Left renal pelvis (tissue), 4 donors: ENCODE measurements at regions not wholly inside any gene's neighbourhood (a gene's known extent, or its start where the extent isn't known, plus 50 kb on each side); places are given as distances from the start of the nearest gene placed in this dataset.

Source experiments
- DNase-seq, 4 donors: peaks; one replicate each; pipeline ENCODE4 v3.0.0-alpha.2; 2013; ENCODE audit warnings: low read depth in 4 of 4, low spot score in 3 of 4

DNA sequence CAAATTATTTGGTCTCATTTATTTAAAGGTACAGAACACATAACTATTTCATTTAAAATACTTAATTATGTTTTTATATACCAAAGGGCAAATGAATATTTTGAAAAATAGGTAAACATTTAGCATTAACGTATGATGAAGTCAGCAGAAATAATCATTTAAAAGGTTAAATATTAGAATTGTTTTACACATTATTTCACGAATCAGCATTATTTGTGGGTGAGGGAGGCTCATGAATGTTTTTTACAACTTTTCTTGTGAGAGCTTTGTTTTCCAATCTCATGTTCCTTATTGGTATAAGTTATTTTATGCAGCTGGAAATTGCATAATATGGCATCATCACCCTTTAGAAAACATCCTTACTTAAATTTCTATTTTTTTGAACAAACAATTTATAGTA is 73.9 kb upstream of the FSTL5 start:
- no peak for DNase-seq

DNA sequence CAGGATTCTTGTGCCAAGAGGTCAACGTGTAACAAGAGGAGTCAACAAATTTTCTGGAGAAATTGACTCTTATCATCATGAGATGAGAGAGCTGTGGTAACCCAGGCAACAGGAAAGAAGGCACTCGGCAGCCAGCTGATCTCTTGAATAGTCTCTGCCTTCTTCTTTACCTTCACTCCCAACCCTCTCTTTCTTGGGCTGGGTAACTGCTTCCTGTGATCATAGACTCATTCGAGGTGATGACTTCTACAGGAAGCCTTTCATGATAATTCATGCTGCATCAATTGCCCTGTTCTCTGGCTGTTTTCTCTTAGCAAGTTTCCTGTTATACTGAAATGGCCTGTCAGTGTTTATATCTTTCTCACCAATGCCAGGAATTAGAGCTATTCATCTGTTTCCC is 70.8 kb upstream of the FSTL5 start:
- DNase-seq = no peak

DNA sequence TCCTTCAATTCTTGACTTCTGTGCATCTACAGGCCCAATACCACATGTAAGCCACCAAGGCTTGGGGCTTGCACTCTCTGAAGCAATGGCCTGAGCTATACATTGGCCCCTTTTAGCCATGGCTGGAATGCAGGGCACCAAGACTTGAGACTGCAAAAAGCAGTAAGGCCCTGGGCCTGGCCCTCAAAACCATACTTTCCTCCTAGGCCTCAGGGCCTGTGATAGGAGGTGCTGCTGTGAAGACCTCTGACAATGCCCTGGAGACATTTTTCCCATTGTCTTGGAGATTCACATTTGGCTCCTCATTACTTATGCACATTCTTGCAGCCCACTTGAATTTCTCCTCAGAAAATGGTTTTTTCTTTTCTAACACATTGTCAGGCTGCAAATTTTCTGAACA is 68.5 kb upstream of the FSTL5 start:
- DNase-seq = no peak

DNA sequence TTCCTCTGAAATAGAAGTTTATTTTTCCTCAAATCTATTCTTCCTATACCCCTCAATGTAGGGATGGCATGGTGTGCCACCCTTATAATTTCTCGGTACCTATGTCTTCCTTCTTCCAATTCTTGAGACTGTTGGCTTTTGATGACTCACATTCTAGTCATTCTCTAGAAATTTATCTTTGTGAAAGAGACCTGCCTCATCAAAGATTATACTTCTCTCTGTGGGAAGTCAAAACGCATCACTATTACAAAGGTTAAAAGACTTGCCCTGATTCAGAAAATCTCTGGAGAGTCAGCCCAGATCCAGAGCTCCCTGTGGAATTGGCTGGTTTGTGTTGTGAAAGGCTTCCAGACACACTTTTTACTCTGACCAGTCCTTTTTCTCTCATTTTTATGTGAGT is 65.9 kb upstream of the FSTL5 start:
- DNase-seq = no peak

DNA sequence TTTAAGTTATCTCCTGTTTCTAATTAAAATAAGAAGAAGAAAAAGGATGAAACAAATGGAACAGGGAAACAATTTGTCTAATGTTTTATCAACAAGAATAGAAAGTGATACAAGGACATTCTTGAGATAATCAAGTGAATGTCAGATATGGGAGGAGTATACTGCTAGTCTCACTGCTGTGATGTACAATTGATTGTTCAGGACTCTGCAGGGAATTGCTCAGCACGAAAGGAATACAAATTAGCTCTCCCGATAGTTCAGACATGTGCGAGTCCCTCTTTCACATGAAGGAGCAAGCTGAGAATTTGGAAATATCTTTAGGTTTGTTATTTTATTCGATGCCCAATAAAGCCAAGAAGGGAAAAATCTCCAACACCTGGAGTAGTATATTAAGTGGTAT is 57.3 kb upstream of the FSTL5 start:
- DNase-seq = no peak
